HepG2 (cell line): ENCODE measurements at regions not wholly inside any gene's neighbourhood (a gene's known extent, or its start where the extent isn't known, plus 50 kb on each side); places are given as distances from the start of the nearest gene placed in this dataset.

Experiments
- ATAC-seq: fragments of 200-7000 bp; cut with Tn5 transposase; 3 replicates; pipeline ENCODE4 v1.9.1; 2020; ENCODE audit warnings: mild to moderate bottlenecking, moderate library complexity
- BruUV-seq: library from RNA; stranded (reverse); fragments of 400-500 nt; replicated peaks from 2 replicates; lab custom pipeline; 2021; lab: Mats Ljungman, UMichigan
- CTCF ChIA-PET: fragments of 300-600 bp; formaldehyde crosslinking; extraction: SDS; loops from one replicate; lab custom pipeline; 2021; ENCODE audit warnings: low total read pairs, inconsistent platforms, low intra/inter-chr PET ratio; lab: Yijun Ruan, JAX
- POLR2A ChIA-PET: fragments of 350-600 bp; sonication (Branson Sonifier 250); formaldehyde crosslinking; loops from one replicate; lab custom pipeline; 2020; ENCODE audit warnings: antibody characterized with exemption, inconsistent platforms; lab: Yijun Ruan, JAX
- DNase-seq: peaks from one replicate; pipeline ENCODE4 v3.0.0-alpha.2; 2015; ENCODE audit warnings: low spot score
- FAIRE-seq: peaks from 3 replicates; lab custom pipeline; 2011; peaks lifted over from hg19 to GRCh38; lab: Jason Lieb, UNC
- H2AFZ ChIP-seq: one replicate; pipeline ENCODE4 v1.6.1; 2011; ENCODE audit warnings: low read length, inconsistent platforms
- H3K27ac ChIP-seq: fragments of 300-600 bp; 3 replicates; pipeline ENCODE4 v1.8.0; 2011; ENCODE audit warnings: mixed run types, mild to moderate bottlenecking, mixed read lengths, low read length, inconsistent platforms; ENCODE audit not compliant: insufficient read depth; ENCODE audit errors: extremely low read length
- H3K27me3 ChIP-seq, 2 experiments: fragments of 200-600 bp in 1 of 2; 2 replicates in 1 of 2; 3 replicates in 1 of 2; pipeline versions ENCODE4 v1.6.0 to v1.8.0; 2011; ENCODE audit warnings: low read length in 2 of 2, mild to moderate bottlenecking in 2 of 2, moderate library complexity in 2 of 2, inconsistent platforms in 1 of 2; ENCODE audit not compliant: insufficient read depth in 2 of 2, control insufficient read depth in 1 of 2
- H3K36me3 ChIP-seq, 2 experiments: fragments of 200-600 bp in 1 of 2; replicated peaks in 1 of 2; 2 replicates in 1 of 2; 3 replicates in 1 of 2; pipeline versions ENCODE4 v1.5.1 to v1.8.0; 2011; ENCODE audit warnings: low read length in 2 of 2, inconsistent platforms in 1 of 2; ENCODE audit not compliant: insufficient read depth in 2 of 2, control insufficient read depth in 1 of 2
- H3K4me1 ChIP-seq: 2 replicates; pipeline ENCODE4 v1.5.1; 2012; ENCODE audit warnings: low read length, inconsistent platforms; ENCODE audit not compliant: insufficient read depth
- H3K4me2 ChIP-seq: 2 replicates; pipeline ENCODE4 v1.6.0; 2011; ENCODE audit warnings: low read depth, low read length, inconsistent platforms
- H3K4me3 ChIP-seq, 3 experiments: fragments of 200-600 bp in 1 of 3; sonication (generic), shearing (Covaris generic) in 1 of 3; replicated peaks in 1 of 3; 2 replicates each; pipeline ENCODE4 v1.5.1; 2011 to 2016; ENCODE audit warnings: low read length in 3 of 3, inconsistent platforms in 2 of 3, low read depth in 2 of 3, mild to moderate bottlenecking in 2 of 3, control low read depth in 1 of 3, mixed read lengths in 1 of 3; ENCODE audit not compliant: insufficient read depth in 1 of 3
- H3K79me2 ChIP-seq: one replicate; pipeline ENCODE4 v1.6.1; 2011; ENCODE audit warnings: low read length, inconsistent platforms; ENCODE audit not compliant: insufficient read depth
- H3K9ac ChIP-seq: 2 replicates; pipeline ENCODE4 v1.6.0; 2011; ENCODE audit warnings: mild to moderate bottlenecking, low read depth, low read length, inconsistent platforms; ENCODE audit not compliant: insufficient read depth
- H3K9me3 ChIP-seq: 2 replicates; pipeline ENCODE4 v1.5.1; 2012; ENCODE audit warnings: mild to moderate bottlenecking, low read length
- H4K20me1 ChIP-seq: 2 replicates; pipeline ENCODE4 v1.6.0; 2011; ENCODE audit warnings: inconsistent platforms, mild to moderate bottlenecking, low read length, moderate library complexity; ENCODE audit not compliant: insufficient read depth
- FOXC1 ChIP-seq: sonication (generic); formaldehyde crosslinking; IDR thresholded peaks from 2 replicates; pipeline ENCODE4 v1.8.0; 2022; ENCODE audit warnings: mild to moderate bottlenecking, missing genetic modification reagents, borderline replicate concordance
- HNRNPH1 ChIP-seq: fragments of 200-400 bp; formaldehyde crosslinking; optimal IDR thresholded peaks from 2 replicates; pipeline ENCODE3; 2017; ENCODE audit warnings: mild to moderate bottlenecking, low read depth, low read length
- HNRNPUL1 ChIP-seq: fragments of 200-400 bp; formaldehyde crosslinking; IDR thresholded peaks from 2 replicates; pipeline ENCODE4 v1.6.1; 2017; ENCODE audit warnings: low read depth, mild to moderate bottlenecking, low read length, moderate library complexity
- KDM5B ChIP-seq: sonication (generic); formaldehyde crosslinking; IDR thresholded peaks from 2 replicates; pipeline ENCODE4 v1.4.0; 2020; ENCODE audit warnings: missing genetic modification reagents, mild to moderate bottlenecking, borderline replicate concordance
- MAFF ChIP-seq: IDR thresholded peaks from 2 replicates; pipeline ENCODE4 v1.6.1; 2011; ENCODE audit warnings: low read depth, low read length, improper control_type of control experiment
- ZNF282 ChIP-seq: fragments of 450-650 bp; IDR thresholded peaks from 2 replicates; pipeline ENCODE4 v1.6.1; 2018; ENCODE audit not compliant: partially characterized antibody
- ZNF337 ChIP-seq: sonication (generic); formaldehyde crosslinking; IDR thresholded peaks from 2 replicates; pipeline ENCODE4 v1.5.1; 2020; ENCODE audit warnings: missing genetic modification reagents, low read depth, mild to moderate bottlenecking, borderline replicate concordance
- ZNF564 ChIP-seq: sonication (generic); formaldehyde crosslinking; IDR thresholded peaks from 2 replicates; pipeline ENCODE4 v1.8.1; 2023; ENCODE audit warnings: mild to moderate bottlenecking, missing genetic modification reagents
- ZNF850 ChIP-seq: sonication (generic); formaldehyde crosslinking; conservative IDR thresholded peaks from 2 replicates; pipeline ENCODE4 v1.9.0; 2021; ENCODE audit warnings: mild to moderate bottlenecking, missing genetic modification reagents
- WGBS: methylation state at CpG from one replicate; pipeline ENCODE4 v1.1.6; 2017; ENCODE audit warnings: low lambda C conversion rate; 5-methylcytosine and 5-hydroxymethylcytosine counted together
- in situ Hi-C: cut with HindIII; loops from 2 replicates; pipeline ENCODE4 v1.10.0; 2017; ENCODE audit warnings: low pct_unique_long_range_greater_than_20kb; ENCODE audit not compliant: extremely low pct_ligation_motif_present
- intact Hi-C: fragments of 100-400 bp; cut with micrococcal nuclease; formaldehyde crosslinking; loops from one replicate; pipeline ENCODE4 v1.10.0; 2022; ENCODE audit not compliant: unreplicated experiment
- TF ChIP-seq, protein P1 (sequence below): sonication (generic); formaldehyde crosslinking; IDR thresholded peaks from 2 replicates; pipeline ENCODE4 v1.5.0; 2020; ENCODE audit warnings: missing genetic modification reagents, mild to moderate bottlenecking, borderline replicate concordance

- TF ChIP-seq FOXC1 (CRISPR knock-in tag) (no peak), ZNF564 (CRISPR knock-in tag) (no peak), ZNF282 (no peak)
These were observed 389.8 kb downstream of the BCL11A start (continued) for GRCh38 chr2:60163691-60164090.

DNA sequence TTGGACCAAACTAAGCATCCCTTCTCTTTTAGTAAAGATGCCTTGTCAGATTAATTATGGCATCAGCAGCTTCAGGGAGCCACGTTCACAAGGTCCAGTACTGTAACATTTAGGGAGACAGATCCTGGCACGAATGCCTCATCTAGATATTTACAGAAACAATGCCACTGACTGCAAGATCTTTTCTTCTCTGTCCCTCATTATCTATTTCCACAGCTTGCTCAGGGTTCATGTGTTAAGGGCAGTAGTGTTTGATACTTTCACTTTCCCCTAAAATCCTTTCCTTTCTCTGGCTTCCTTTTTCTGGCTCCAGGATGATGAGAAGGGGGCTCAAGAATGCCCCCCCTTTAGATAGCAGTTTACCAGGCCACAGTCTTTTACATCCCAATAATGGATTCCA, 393.9 kb downstream of the BCL11A start:
- in situ Hi-C loops (no loop called here), intact Hi-C loops (loop anchor here (10.0 kb wide), 1 partner anchor 715 kb away; no protein-coding TSS in a partner anchor)
- POLR2A ChIA-PET: no interaction called here
- ATAC-seq (no peak), FAIRE-seq (no peak), DNase-seq (no peak)
- H3K27ac ChIP-seq: no peak overlapping the region
- no peak overlapping the region for H2AFZ ChIP-seq
- CTCF ChIA-PET: no interaction called here
- no peaks in the 10 kb centered on the region for H3K79me2 ChIP-seq
- H3K36me3 ChIP-seq: no peaks in the 10 kb centered on the region
- no peak overlapping the region for H3K9ac ChIP-seq
- no peaks in the 10 kb centered on the region for H3K9me3 ChIP-seq
- no peak overlapping the region for H3K4me2 ChIP-seq
- no peaks in the 10 kb centered on the region for H3K4me1 ChIP-seq
- H3K4me3 ChIP-seq: no peak overlapping the region
- no peaks in the 10 kb centered on the region for H4K20me1 ChIP-seq
- H3K27me3 ChIP-seq: no peaks in the 10 kb centered on the region
- no peak for TF ChIP-seq HNRNPH1
- TF ChIP-seq HNRNPUL1: no peak
- TF ChIP-seq ZNF337 (CRISPR knock-in tag): no peak
- no peak for TF ChIP-seq MAFF
- TF ChIP-seq, protein P1, sequence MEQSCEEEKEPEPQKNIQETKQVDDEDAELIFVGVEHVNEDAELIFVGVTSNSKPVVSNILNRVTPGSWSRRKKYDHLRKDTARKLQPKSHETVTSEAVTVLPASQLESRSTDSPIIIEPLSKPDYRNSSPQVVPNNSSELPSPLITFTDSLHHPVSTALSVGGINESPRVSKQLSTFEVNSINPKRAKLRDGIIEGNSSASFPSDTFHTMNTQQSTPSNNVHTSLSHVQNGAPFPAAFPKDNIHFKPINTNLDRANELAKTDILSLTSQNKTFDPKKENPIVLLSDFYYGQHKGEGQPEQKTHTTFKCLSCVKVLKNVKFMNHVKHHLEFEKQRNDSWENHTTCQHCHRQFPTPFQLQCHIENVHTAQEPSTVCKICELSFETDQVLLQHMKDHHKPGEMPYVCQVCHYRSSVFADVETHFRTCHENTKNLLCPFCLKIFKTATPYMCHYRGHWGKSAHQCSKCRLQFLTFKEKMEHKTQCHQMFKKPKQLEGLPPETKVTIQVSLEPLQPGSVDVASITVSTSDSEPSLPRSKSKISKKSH (CRISPR knock-in tag): no peak
- no peak for TF ChIP-seq KDM5B (CRISPR knock-in tag)
- TF ChIP-seq ZNF850 (CRISPR knock-in tag): no peak
- TF ChIP-seq, all 625 proteins: peak for 0
- BruUV-seq: no TSS peak
- 2% methylated on average over 2 of the region's 2 CpGs for WGBS
